ENCODE measurements at regions not wholly inside any gene's neighbourhood (a gene's known extent, or its start where the extent isn't known, plus 50 kb on each side); places are given as distances from the start of the nearest gene placed in this dataset.

GRCh38 chr17:74118504-74118903 is 85.0 kb upstream of the RPL38 start:
- peak; percentile 79 for DNase-seq (ENCODE audit: low spot score)

More at GRCh38 chr17:74118504-74118903, 85.0 kb upstream of the RPL38 start:
- TF ChIP-seq IRF1 (CRISPR knock-in tag; IDR thresholded peaks at IDR 0.05) (no peak), TEAD1 (CRISPR knock-in tag; IDR thresholded peaks at IDR 0.05) (peak; percentile 50; the same call in 1 of the 2 replicates), FOXK1 (CRISPR knock-in tag; IDR thresholded peaks at IDR 0.05) (peak; percentile 69), E2F1 (CRISPR knock-in tag; IDR thresholded peaks at IDR 0.05) (0 out of 2 replicates have a peak, but pooled peaks have one; percentile 15), HMGA2 (CRISPR knock-in tag; IDR thresholded peaks at IDR 0.05) (no peak), USF2 (CRISPR knock-in tag; IDR thresholded peaks at IDR 0.05) (peak; percentile 72), ARID4B (CRISPR knock-in tag; IDR thresholded peaks at IDR 0.05; ENCODE audit: borderline replicate concordance) (no peak), NFYB (CRISPR knock-in tag; conservative IDR thresholded peaks at IDR 0.05; ENCODE audit: low read depth) (no peak), OVOL2 (CRISPR knock-in tag; IDR thresholded peaks at IDR 0.05; ENCODE audit: borderline replicate concordance) (no peak), ZNF512 (CRISPR knock-in tag; IDR thresholded peaks at IDR 0.05; ENCODE audit: borderline replicate concordance) (no peak), TEAD4 (CRISPR knock-in tag; IDR thresholded peaks at IDR 0.05) (no peak), USF1 (CRISPR knock-in tag; IDR thresholded peaks at IDR 0.05) (peak; percentile 69), NFE2L1 (CRISPR knock-in tag; IDR thresholded peaks at IDR 0.05) (no peak), ATF3 (CRISPR knock-in tag; conservative IDR thresholded peaks at IDR 0.05) (no peak), SMAD4 (CRISPR knock-in tag; IDR thresholded peaks at IDR 0.05) (no peak), MAX (CRISPR knock-in tag; IDR thresholded peaks at IDR 0.05) (peak; percentile 70), CTCF (IDR thresholded peaks at IDR 0.05) (0 out of 2 replicates have a peak, but pooled peaks have one; percentile 27), PRDM15 (CRISPR knock-in tag; IDR thresholded peaks at IDR 0.05) (peak; percentile 96)
- Mint-ChIP-seq H3K9me3 (peaks cover 17% of the 10 kb centered on the region), H3K27me3 (ENCODE audit: low read depth) (peaks cover 6% of the 10 kb centered on the region; the same call in 1 of the 2 replicates), H3K36me3 (peaks cover 4% of the 10 kb centered on the region), H3K4me1 (peaks cover 51% of the 10 kb centered on the region), H3K4me3 (0 out of 2 replicates have a peak overlapping the region, but pooled peaks have one; percentile 13), H3K27ac (peak overlapping the region; percentile 69)
- peak; percentile 87 for ATAC-seq
- POLR2A ChIA-PET, result interaction anchor here (0.6 to 1.2 kb wide), 2 partner anchors 22 to 81 kb away, joined by 3 read pairs; no protein-coding TSS in a partner anchor
- CTCF ChIA-PET, result interaction anchor here (0.5 to 5.5 kb wide), 43 partner anchors 8 to 575 kb away, joined by 3 to 100 read pairs (median 4); partner anchors contain the start of genes RPL38 and TTYH2
